SKM-1 treated with dmso at 0.1 percent for 144 hours (cell line): ENCODE measurements at regions not wholly inside any gene's neighbourhood (a gene's known extent, or its start where the extent isn't known, plus 50 kb on each side); places are given as distances from the start of the nearest gene placed in this dataset.

Experiments used
- DNase-seq: peaks from one replicate; lab custom pipeline; 2025; ENCODE audit not compliant: unreplicated experiment; lab: John Stamatoyannopoulos, UW

DNA sequence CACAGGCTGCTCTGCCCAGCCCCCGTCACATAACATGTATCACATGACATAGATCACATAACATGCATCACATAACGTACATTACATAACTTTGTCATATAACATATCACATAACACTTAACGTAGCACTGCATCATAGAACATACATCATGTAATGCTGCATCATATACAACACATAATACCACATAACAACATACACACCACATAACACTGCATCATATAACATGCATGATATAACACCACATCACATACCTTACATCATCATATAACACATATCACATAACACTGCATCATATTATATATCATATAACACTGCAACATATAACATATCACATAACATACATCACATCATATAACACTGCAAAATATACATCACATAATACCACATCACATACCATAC, 83.8 kb downstream of the AXIN2 start:
- no peak for DNase-seq

- DNase-seq = no peak
These were observed 86.8 kb downstream of the AXIN2 start for GRCh38 chr17:65474660-65475059.

- no peak for DNase-seq
These were observed 87.5 kb downstream of the AXIN2 start for GRCh38 chr17:65473985-65474384.

DNA sequence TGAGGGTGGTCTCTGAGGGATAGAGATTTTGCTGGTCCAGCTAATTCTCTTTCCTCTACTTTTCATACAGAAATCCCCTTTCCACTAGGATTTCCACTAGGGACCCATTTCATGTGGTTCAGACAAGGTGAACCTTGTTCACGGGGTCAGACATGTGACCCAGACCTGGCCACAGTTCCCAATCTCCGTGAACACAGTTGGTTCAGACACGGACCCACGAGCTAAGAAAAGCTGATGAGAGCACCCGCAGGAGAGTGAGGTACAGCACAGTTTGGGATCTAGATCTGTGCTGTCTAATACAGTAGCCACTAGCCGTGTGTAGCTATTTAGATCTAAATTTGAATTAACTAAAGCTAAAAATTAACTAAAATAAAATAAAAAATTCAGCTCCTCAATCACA, 88.1 kb downstream of the AXIN2 start:
- no peak for DNase-seq

- no peak for DNase-seq
These were observed 88.7 kb downstream of the AXIN2 start for GRCh38 chr17:65472666-65473309.

GRCh38 chr17:65470783-65471182, 90.7 kb downstream of the AXIN2 start:
- no peak for DNase-seq

DNA sequence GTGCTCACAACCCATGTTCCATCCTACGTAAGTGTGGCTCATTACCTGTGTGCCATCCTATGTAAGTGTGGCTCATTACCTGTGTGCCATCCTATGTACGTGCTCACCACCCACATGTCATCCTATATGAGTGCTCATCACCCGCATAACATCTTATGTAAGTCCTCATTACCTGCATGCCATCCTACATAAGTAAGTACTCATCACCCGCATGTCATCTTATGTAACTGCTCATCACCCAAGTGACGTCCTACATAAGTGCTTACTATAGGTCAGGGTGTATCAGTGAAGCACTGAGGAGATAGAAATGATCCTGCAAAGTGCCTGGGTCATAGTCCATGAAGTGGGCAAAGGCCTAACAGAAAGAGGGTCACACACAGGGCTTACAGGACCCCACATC, 93.1 kb downstream of the AXIN2 start:
- no peak for DNase-seq

- no peak for DNase-seq
These were observed 94.3 kb downstream of the AXIN2 start for GRCh38 chr17:65467156-65467555.

DNA sequence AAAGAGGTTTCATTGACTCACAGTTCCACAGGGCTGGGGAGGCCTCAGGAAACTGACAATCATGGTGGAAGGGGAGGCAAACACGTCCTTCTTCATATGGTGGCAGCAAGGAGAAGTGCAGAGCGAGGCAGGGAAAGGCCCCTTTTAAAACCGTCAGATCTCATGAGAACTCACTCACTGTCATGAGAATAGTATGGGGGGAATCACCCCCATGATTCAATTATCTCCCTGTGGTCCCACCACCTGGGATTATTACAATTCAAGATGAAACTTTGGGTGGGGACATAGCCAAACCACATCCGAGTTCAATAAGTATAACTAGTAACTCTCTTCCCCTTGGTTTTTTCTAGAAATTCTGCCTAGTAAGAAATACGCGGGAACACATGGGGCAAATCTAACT, 94.9 kb downstream of the AXIN2 start:
- no peak for DNase-seq

- DNase-seq = no peak
These were observed 98.2 kb downstream of the AXIN2 start for GRCh38 chr17:65463242-65463641.

DNA sequence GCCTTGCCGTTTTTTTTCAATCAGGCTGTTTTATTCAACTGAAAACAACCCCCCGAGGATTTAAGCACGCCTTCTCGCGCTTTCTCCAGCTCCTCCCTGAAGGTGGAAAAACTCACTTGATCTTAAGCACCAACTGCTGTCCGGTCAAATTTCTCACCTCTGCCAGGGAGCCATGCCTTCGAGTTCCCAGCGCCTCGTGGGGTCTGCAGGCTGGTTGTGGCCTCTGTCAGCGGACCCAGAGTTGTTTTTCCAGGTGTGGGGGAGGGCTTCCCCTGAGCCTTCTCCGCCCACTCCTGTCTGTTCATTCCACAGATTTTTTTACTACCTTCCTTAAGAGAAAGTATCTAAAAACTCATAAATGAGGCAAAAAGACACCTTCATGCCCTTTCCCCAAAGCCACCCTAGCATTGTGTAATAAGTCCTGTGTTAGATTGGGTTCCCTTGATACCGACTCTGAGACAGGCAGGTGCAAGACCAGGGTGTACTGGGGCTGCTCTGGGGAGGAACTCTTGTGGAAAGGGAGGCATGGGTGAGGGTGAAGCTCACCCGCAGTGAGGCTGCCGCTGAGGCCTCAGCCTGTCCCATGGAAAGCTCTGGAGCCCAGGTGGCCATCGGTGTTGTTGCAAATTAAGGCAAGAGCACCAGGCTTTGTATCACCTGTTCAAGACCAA, 101.6 kb downstream of the AXIN2 start:
- DNase-seq = no peak

- DNase-seq = no peak
These were observed 103.7 kb downstream of the AXIN2 start for GRCh38 chr17:65457635-65458257.

- no peak for DNase-seq
These were observed 104.3 kb downstream of the AXIN2 start for GRCh38 chr17:65457183-65457582.

DNA sequence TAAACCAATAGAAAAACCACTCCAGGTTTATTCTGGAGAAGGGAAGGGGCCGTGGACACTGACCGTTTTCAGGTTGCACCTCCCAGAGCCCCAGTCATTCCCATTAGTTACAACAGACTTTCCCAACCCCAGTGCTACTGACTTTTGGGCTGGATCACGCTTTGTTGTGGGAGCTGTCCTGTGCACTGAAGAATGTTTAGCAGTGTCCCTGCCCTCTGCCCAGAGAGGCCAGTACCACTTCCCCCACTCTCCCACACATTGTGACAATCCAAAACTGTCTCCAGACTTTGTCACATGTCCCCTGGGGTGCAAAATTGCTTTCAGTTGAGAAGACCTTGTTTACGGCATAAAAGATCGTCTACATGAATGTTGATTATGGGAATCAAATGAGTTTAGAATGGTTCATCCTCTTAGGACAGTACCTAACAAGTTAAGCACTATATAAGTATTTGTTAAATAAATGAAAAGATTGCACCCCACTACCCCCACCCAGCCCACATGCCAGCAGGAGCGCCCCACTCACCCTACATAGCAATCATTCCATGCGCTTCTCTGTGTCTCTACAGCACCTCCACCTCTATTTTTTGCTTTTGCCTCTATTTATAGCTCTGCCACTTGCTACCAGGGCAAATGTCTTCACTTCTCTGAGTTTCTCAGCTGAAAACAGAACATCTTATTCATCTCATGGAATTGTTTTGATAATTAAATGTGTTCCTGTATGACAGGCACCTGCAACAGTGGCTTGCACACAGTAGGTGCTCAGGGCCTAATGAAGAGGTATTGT, 104.9 kb downstream of the AXIN2 start:
- DNase-seq = no peak

- DNase-seq = no peak
These were observed 105.5 kb downstream of the AXIN2 start for GRCh38 chr17:65455972-65456343.

- no peak for DNase-seq
These were observed 106.1 kb downstream of the AXIN2 start for GRCh38 chr17:65455154-65455971.

DNA sequence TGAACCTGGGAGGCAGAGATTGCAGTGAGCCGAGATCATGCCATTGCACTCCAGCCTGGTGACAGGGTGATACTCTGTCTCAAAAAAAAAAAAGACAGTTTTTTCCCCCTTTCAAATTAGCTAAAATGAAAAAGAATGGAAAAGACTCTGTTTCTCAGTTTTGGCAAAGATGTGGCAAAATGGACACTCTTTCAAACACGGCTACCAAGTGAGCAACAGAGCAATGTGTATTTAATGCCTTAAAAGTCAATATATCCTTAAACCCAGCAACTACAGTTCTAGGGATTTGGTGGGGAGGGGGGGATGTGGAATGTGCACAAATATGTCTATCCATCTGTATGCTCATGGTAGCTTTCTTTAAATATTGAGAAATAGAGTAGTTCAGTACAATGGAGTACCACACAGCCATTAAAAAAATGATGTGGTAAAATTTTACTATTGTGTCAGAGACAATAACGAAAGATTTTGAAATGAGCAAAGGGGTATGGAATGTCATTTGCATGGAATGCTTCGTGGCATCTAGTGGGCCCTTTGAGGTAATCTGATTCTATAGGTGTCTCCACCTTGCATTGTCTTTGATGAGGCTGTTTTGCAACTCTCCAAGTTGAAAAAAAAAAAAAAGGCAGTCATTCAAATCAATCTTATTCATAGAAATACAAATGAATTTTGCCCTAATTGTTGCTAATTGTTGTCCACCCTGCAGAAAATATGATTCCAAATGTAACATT, 108.1 kb downstream of the AXIN2 start:
- DNase-seq = no peak

DNA sequence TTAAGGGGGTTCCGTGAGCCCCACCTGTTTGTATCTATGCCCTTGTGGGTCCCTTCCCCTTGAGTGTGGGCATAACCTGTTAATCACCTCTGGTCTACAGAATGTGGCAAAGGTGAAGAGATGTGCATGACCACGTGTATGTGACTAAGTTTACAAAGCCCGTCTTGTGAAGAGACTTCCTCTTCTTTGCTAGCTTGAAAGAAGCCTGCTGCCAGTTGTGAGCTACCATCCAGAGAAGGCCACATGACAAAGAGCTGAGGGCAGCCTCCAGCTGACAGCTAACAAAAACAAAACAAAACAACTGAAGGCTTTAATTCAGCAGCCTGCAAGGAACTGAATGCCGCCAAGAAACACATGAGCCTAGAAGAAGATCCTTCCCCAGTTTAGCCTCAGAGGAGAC, 112.0 kb downstream of the AXIN2 start:
- no peak for DNase-seq

GRCh38 chr17:65447823-65448222, 113.6 kb downstream of the AXIN2 start:
- no peak for DNase-seq

DNA sequence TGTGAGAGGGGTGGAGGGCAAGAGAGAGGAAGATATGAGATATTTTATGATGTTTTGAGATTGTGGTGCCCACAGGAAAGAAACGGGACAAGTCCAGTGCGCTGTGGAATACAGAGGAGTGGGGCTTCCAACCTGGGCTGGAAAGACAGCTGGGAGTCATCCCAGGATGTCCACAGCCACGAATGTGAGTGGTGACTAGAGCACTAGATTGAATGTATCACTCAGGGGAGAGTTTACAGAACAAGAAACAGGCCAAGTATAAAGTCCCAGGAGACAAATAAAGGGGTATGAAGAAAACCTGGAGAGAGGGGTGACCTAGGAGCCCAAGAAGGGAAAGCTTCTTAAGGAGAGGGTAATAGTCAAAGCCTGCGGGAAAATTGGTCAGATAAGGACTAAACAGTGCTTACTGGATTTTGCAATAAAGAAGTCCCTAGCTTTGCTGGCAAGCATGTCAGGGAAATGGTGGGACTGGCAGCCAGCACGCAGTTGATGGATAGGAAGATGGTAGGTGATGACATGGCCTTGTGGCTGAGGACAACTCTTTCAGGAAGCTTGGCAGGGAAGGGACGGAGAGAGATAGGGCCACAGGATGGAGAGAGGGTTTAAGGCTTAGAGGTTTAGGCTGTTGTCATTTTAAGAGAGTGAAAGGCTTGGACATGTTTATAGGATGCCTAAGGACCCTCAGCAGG, 114.5 kb downstream of the AXIN2 start:
- no peak for DNase-seq
